ENCODE measurements at regions not wholly inside any gene's neighbourhood (a gene's known extent, or its start where the extent isn't known, plus 50 kb on each side); places are given as distances from the start of the nearest gene placed in this dataset.

GRCh38 chr20:24261351-24261750 lies 208.1 kb upstream of the SYNDIG1 start:
- DNase-seq (ENCODE audit: low read depth in 2 of 2) = no peak

GRCh38 chr20:24257171-24257570 lies 212.3 kb upstream of the SYNDIG1 start:
- DNase-seq (ENCODE audit: low read depth in 2 of 2) = no peak

- no peak for DNase-seq (ENCODE audit: low read depth in 2 of 2)
These were observed 213.1 kb upstream of the SYNDIG1 start for GRCh38 chr20:24256307-24256706.

- DNase-seq (ENCODE audit: low read depth in 2 of 2) = no peak
These were observed 214.9 kb upstream of the SYNDIG1 start for GRCh38 chr20:24254480-24254879.

GRCh38 chr20:24253321-24253720 lies 216.1 kb upstream of the SYNDIG1 start:
- DNase-seq (ENCODE audit: low read depth in 2 of 2) = no peak

- no peak for DNase-seq (ENCODE audit: low read depth in 2 of 2)
These were observed 224.3 kb upstream of the SYNDIG1 start for GRCh38 chr20:24245094-24245493.

GRCh38 chr20:24242763-24243162 lies 226.7 kb upstream of the SYNDIG1 start:
- DNase-seq (ENCODE audit: low read depth in 2 of 2) = no peak

GRCh38 chr20:24241466-24241865 lies 228.0 kb upstream of the SYNDIG1 start:
- no peak for DNase-seq (ENCODE audit: low read depth in 2 of 2)

GRCh38 chr20:24236963-24237362 lies 232.5 kb upstream of the SYNDIG1 start:
- DNase-seq (ENCODE audit: low read depth in 2 of 2) = no peak

GRCh38 chr20:24236201-24236600 lies 233.2 kb upstream of the SYNDIG1 start:
- no peak for DNase-seq (ENCODE audit: low read depth in 2 of 2)

- no peak for DNase-seq (ENCODE audit: low read depth in 2 of 2)
These were observed 233.9 kb upstream of the SYNDIG1 start for GRCh38 chr20:24235296-24236175.

GRCh38 chr20:24227600-24227999 lies 239.0 kb upstream of the GGTLC1 start:
- no peak for DNase-seq (ENCODE audit: low read depth in 2 of 2)

- DNase-seq (ENCODE audit: low read depth in 2 of 2) = no peak
These were observed 223.9 kb upstream of the GGTLC1 start for GRCh38 chr20:24212494-24212893.

GRCh38 chr20:24211972-24212371 lies 223.4 kb upstream of the GGTLC1 start:
- DNase-seq (ENCODE audit: low read depth in 2 of 2) = no peak

GRCh38 chr20:24210356-24210755 lies 221.8 kb upstream of the GGTLC1 start:
- DNase-seq (ENCODE audit: low read depth in 2 of 2) = no peak

- DNase-seq (ENCODE audit: low read depth in 2 of 2) = no peak
These were observed 220.1 kb upstream of the GGTLC1 start for GRCh38 chr20:24208652-24209051.

- no peak for DNase-seq (ENCODE audit: low read depth in 2 of 2)
These were observed 219.3 kb upstream of the GGTLC1 start for GRCh38 chr20:24207803-24208300.

- no peak for DNase-seq (ENCODE audit: low read depth in 2 of 2)
These were observed 218.4 kb upstream of the GGTLC1 start for GRCh38 chr20:24206995-24207394.

- DNase-seq (ENCODE audit: low read depth in 2 of 2) = no peak
These were observed 215.1 kb upstream of the GGTLC1 start for GRCh38 chr20:24203526-24204183.

- DNase-seq (ENCODE audit: low read depth in 2 of 2) = no peak
These were observed 210.9 kb upstream of the GGTLC1 start for GRCh38 chr20:24199501-24199900.

- DNase-seq (ENCODE audit: low read depth in 2 of 2) = no peak
These were observed 205.6 kb upstream of the GGTLC1 start for GRCh38 chr20:24194143-24194542.

GRCh38 chr20:24190905-24191304 lies 202.3 kb upstream of the GGTLC1 start:
- DNase-seq (ENCODE audit: low read depth in 2 of 2) = no peak

- DNase-seq (ENCODE audit: low read depth in 2 of 2) = no peak
These were observed 197.2 kb upstream of the GGTLC1 start for GRCh38 chr20:24185791-24186190.

All from stimulated activated CD8-positive, alpha-beta memory T cell treated with anti-CD3 and anti-CD28 coated beads, Interleukin-2, amount 100 ng/mL, for 48 hours (primary cell).